GM21528 (cell line): ENCODE measurements at regions not wholly inside any gene's neighbourhood (a gene's known extent, or its start where the extent isn't known, plus 50 kb on each side); places are given as distances from the start of the nearest gene placed in this dataset.
"Not testable (repeated sequence)": the region's sequence is repeated elsewhere in the genome, so short reads cannot be mapped to it uniquely, and the experiment has no call there.

Experiments
- ATAC-seq: cut with Tn5 transposase; IDR thresholded peaks from one replicate; pipeline ENCODE4 v1.9.1; 2021; ENCODE audit warnings: mild to moderate bottlenecking, moderate library complexity; ENCODE audit not compliant: unreplicated experiment, low FRiP score

GRCh38 chr11:128172046-128172878, 415.1 kb downstream of the ETS1 start:
- peak; percentile 81 for ATAC-seq

- no peak for ATAC-seq
Measured at GRCh38 chr11:128171506-128171905, 415.9 kb downstream of the ETS1 start.

GRCh38 chr11:128165572-128165971, 421.8 kb downstream of the ETS1 start:
- ATAC-seq, result no peak

GRCh38 chr11:128164080-128164741, 423.1 kb downstream of the ETS1 start:
- no peak for ATAC-seq

- no peak for ATAC-seq
Measured at GRCh38 chr11:128161994-128162393, 425.4 kb downstream of the ETS1 start.

- ATAC-seq, result no peak
Measured at GRCh38 chr11:128161436-128161835, 425.9 kb downstream of the ETS1 start.

GRCh38 chr11:128158860-128159259, 428.5 kb downstream of the ETS1 start:
- no peak for ATAC-seq

GRCh38 chr11:128157423-128158298, 429.7 kb downstream of the ETS1 start:
- peak; percentile 88 for ATAC-seq

- no peak for ATAC-seq
Measured at GRCh38 chr11:128156486-128156885, 430.9 kb downstream of the ETS1 start.

GRCh38 chr11:128155590-128155989, 431.8 kb downstream of the ETS1 start:
- ATAC-seq, result no peak

- no peak for ATAC-seq
Measured at GRCh38 chr11:128153697-128154048, 433.7 kb downstream of the ETS1 start.

- no peak for ATAC-seq
Measured at GRCh38 chr11:128152796-128153696, 434.3 kb downstream of the ETS1 start.

GRCh38 chr11:128151780-128152179, 435.6 kb downstream of the ETS1 start:
- ATAC-seq, result no peak

GRCh38 chr11:128151338-128151737, 436.0 kb downstream of the ETS1 start:
- ATAC-seq, result no peak

- no peak for ATAC-seq
Measured at GRCh38 chr11:128148208-128148607, 439.1 kb downstream of the ETS1 start.

- ATAC-seq, result no peak
Measured at GRCh38 chr11:128146926-128147605, 440.3 kb downstream of the ETS1 start.

- ATAC-seq, result not testable (repeated sequence)
Measured at GRCh38 chr11:128140293-128140692, 447.1 kb downstream of the ETS1 start.

- no peak for ATAC-seq
Measured at GRCh38 chr11:128135451-128135850, 451.9 kb downstream of the ETS1 start.

GRCh38 chr11:128133501-128133900, 453.9 kb downstream of the ETS1 start:
- ATAC-seq, result no peak
